ENCODE measurements at regions not wholly inside any gene's neighbourhood (a gene's known extent, or its start where the extent isn't known, plus 50 kb on each side); places are given as distances from the start of the nearest gene placed in this dataset.

DNA sequence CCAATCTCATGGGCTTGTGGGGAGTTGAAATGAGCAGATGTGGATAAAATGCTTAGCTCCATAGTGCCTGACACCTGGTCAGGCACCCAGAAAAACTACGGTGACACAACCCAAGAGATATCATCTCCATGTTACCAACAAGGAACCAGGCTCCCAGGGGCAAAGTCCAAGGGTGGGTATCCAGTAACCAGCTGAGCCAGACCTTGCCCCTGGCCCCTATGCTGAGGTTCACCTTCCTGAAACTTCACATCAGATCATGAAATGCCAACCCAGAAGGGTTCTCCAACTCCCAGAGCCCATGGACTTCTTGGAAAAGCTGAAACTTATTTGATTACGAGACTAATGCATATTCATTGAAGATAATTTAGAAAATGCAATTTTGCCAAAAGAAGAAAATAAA, 141.8 kb upstream of the KCNG1 start:
- Histone ChIP-seq H3K9me3 (peaks cover 2% of the 10 kb centered on the region; the same call in 1 of the 3 replicates), H3K27ac (no peak overlapping the region), H3K4me2 (no peak overlapping the region), H3K4me1 (no peaks in the 10 kb centered on the region), H3K4me3 (no peak overlapping the region)
- ATAC-seq: no peak
- no peak for DNase-seq (ENCODE audit: low read depth in 1 of 2, low spot score in 1 of 2)
- WGBS (ENCODE audit: missing lambda C conversion rate): 54% methylated on average over 2 of the region's 2 CpGs
- ChIA-PET POLR2A (no interaction called here), CTCF (interaction anchor here (0.8 to 1.9 kb wide), 3 partner anchors 10 to 130 kb away, joined by 3 to 4 read pairs (median 3); no protein-coding TSS in a partner anchor)
- TF ChIP-seq FOSB (CRISPR knock-in tag; IDR thresholded peaks at IDR 0.05) (no peak), HEYL (CRISPR knock-in tag; IDR thresholded peaks at IDR 0.05) (no peak), PHF8 (IDR thresholded peaks at IDR 0.05; ENCODE audit: borderline replicate concordance, low read depth) (no peak), EHMT2 (IDR thresholded peaks at IDR 0.05; ENCODE audit: low read depth) (no peak), ZC3H11A (IDR thresholded peaks at IDR 0.05) (no peak), ESRRA (IDR thresholded peaks at IDR 0.05; ENCODE audit: borderline replicate concordance, low read length) (no peak), NR3C1 (IDR thresholded peaks at IDR 0.05) (no peak), POLR2A (IDR thresholded peaks at IDR 0.05; ENCODE audit: low read length) (no peak), JUN (IDR thresholded peaks at IDR 0.05) (no peak), RNF2 (IDR thresholded peaks at IDR 0.05; ENCODE audit: borderline replicate concordance, low read depth) (no peak), RARB (CRISPR knock-in tag; IDR thresholded peaks at IDR 0.05) (no peak), SMC3 (IDR thresholded peaks at IDR 0.05) (no peak), SREBF2 (IDR thresholded peaks at IDR 0.05) (no peak), FOSL2 (IDR thresholded peaks at IDR 0.05) (no peak), FOSL2 (CRISPR knock-in tag; IDR thresholded peaks at IDR 0.05) (no peak)
- TF ChIP-seq, protein P1, sequence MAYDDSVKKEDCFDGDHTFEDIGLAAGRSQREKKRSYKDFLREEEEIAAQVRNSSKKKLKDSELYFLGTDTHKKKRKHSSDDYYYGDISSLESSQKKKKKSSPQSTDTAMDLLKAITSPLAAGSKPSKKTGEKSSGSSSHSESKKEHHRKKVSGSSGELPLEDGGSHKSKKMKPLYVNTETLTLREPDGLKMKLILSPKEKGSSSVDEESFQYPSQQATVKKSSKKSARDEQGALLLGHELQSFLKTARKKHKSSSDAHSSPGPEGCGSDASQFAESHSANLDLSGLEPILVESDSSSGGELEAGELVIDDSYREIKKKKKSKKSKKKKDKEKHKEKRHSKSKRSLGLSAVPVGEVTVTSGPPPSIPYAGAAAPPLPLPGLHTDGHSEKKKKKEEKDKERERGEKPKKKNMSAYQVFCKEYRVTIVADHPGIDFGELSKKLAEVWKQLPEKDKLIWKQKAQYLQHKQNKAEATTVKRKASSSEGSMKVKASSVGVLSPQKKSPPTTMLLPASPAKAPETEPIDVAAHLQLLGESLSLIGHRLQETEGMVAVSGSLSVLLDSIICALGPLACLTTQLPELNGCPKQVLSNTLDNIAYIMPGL (CRISPR knock-in tag; IDR thresholded peaks at IDR 0.05; ENCODE audit: borderline replicate concordance): no peak
- TF ChIP-seq, protein P2, sequence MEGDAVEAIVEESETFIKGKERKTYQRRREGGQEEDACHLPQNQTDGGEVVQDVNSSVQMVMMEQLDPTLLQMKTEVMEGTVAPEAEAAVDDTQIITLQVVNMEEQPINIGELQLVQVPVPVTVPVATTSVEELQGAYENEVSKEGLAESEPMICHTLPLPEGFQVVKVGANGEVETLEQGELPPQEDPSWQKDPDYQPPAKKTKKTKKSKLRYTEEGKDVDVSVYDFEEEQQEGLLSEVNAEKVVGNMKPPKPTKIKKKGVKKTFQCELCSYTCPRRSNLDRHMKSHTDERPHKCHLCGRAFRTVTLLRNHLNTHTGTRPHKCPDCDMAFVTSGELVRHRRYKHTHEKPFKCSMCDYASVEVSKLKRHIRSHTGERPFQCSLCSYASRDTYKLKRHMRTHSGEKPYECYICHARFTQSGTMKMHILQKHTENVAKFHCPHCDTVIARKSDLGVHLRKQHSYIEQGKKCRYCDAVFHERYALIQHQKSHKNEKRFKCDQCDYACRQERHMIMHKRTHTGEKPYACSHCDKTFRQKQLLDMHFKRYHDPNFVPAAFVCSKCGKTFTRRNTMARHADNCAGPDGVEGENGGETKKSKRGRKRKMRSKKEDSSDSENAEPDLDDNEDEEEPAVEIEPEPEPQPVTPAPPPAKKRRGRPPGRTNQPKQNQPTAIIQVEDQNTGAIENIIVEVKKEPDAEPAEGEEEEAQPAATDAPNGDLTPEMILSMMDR (IDR thresholded peaks at IDR 0.05): no peak
- TF ChIP-seq, protein P3, sequence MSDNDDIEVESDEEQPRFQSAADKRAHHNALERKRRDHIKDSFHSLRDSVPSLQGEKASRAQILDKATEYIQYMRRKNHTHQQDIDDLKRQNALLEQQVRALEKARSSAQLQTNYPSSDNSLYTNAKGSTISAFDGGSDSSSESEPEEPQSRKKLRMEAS (IDR thresholded peaks at IDR 0.05): no peak
- TF ChIP-seq, protein P4, sequence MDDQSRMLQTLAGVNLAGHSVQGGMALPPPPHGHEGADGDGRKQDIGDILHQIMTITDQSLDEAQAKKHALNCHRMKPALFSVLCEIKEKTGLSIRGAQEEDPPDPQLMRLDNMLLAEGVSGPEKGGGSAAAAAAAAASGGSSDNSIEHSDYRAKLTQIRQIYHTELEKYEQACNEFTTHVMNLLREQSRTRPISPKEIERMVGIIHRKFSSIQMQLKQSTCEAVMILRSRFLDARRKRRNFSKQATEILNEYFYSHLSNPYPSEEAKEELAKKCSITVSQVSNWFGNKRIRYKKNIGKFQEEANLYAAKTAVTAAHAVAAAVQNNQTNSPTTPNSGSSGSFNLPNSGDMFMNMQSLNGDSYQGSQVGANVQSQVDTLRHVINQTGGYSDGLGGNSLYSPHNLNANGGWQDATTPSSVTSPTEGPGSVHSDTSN (IDR thresholded peaks at IDR 0.05): no peak
- TF ChIP-seq, protein P5, sequence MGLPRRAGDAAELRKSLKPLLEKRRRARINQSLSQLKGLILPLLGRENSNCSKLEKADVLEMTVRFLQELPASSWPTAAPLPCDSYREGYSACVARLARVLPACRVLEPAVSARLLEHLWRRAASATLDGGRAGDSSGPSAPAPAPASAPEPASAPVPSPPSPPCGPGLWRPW (IDR thresholded peaks at IDR 0.05): no peak
- FAIRE-seq: no peak

DNA sequence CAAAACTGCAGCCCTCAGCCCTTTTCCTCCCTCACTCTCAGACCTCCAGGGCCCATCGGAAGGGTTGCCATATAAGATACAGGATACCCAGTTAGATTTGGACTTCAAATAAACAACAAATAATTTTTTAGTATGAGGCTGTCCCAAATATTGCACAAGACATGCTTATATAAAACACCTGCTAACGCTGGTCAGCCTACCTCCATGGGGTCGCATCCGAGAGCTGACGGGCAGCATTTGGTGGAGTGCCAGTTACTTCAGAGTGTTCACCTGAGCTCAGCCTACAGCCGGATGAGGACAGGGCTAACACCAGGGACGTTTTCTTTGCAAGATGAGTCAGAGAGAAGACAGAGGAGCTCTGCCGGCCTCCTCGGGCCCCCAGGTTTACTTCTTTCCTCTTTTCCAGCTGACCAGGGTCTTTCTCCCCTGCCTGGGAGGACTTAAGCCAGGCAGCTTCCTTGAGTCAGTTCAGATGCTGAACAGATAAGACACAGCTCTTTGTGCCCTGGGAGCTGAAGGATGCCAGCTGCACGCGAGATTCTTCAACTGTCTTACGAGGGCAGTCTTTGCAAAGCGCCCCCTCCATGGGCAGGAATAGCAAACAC, 141.2 kb upstream of the KCNG1 start:
- POLR2A ChIA-PET: no interaction called here
- no peak for TF ChIP-seq RFX5 (IDR thresholded peaks at IDR 0.05)
- TF ChIP-seq CEBPB (IDR thresholded peaks at IDR 0.05): no peak
- TF ChIP-seq FOSB (CRISPR knock-in tag; IDR thresholded peaks at IDR 0.05): no peak
- TF ChIP-seq NFE2L2 (conservative IDR thresholded peaks at IDR 0.05; ENCODE audit: low read length): no peak
- TF ChIP-seq, protein P6, sequence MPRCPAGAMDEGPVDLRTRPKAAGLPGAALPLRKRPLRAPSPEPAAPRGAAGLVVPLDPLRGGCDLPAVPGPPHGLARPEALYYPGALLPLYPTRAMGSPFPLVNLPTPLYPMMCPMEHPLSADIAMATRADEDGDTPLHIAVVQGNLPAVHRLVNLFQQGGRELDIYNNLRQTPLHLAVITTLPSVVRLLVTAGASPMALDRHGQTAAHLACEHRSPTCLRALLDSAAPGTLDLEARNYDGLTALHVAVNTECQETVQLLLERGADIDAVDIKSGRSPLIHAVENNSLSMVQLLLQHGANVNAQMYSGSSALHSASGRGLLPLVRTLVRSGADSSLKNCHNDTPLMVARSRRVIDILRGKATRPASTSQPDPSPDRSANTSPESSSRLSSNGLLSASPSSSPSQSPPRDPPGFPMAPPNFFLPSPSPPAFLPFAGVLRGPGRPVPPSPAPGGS (IDR thresholded peaks at IDR 0.05): no peak
- no peak for TF ChIP-seq KDM5A (IDR thresholded peaks at IDR 0.05)
- TF ChIP-seq NR3C1 (IDR thresholded peaks at IDR 0.05): no peak
- TF ChIP-seq GATA3 (IDR thresholded peaks at IDR 0.05; ENCODE audit: borderline replicate concordance): no peak
- no peak for TF ChIP-seq POLR2AphosphoS2 (conservative IDR thresholded peaks at IDR 0.05; ENCODE audit: low read length)
- TF ChIP-seq NPAS2 (CRISPR knock-in tag; IDR thresholded peaks at IDR 0.05; ENCODE audit: borderline replicate concordance): no peak
- TF ChIP-seq, protein P7, sequence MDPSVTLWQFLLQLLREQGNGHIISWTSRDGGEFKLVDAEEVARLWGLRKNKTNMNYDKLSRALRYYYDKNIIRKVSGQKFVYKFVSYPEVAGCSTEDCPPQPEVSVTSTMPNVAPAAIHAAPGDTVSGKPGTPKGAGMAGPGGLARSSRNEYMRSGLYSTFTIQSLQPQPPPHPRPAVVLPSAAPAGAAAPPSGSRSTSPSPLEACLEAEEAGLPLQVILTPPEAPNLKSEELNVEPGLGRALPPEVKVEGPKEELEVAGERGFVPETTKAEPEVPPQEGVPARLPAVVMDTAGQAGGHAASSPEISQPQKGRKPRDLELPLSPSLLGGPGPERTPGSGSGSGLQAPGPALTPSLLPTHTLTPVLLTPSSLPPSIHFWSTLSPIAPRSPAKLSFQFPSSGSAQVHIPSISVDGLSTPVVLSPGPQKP (IDR thresholded peaks at IDR 0.05; ENCODE audit: low read depth, low read length): no peak
- TF ChIP-seq TP53 (CRISPR knock-in tag; IDR thresholded peaks at IDR 0.05): no peak
- TF ChIP-seq FOXS1 (CRISPR knock-in tag; IDR thresholded peaks at IDR 0.05): no peak

More for the DNA sequence above, 141.2 kb upstream of the KCNG1 start:
- ATAC-seq (no peak), FAIRE-seq (no peak), DNase-seq (ENCODE audit: low read depth in 1 of 2, low spot score in 1 of 2) (no peak)
- no peaks in the 10 kb centered on the region for H3K9me3 ChIP-seq
- no peaks in the 10 kb centered on the region for H3K4me1 ChIP-seq
- no peak overlapping the region for H3K27ac ChIP-seq
- CTCF ChIA-PET: interaction anchor here (0.8 to 1.9 kb wide), 3 partner anchors 10 to 130 kb away, joined by 3 to 4 read pairs (median 3); no protein-coding TSS in a partner anchor
- H3K4me2 ChIP-seq: no peak overlapping the region
- WGBS (ENCODE audit: missing lambda C conversion rate): 52% methylated on average over 13 of the region's 13 CpGs
- no peak overlapping the region for H3K4me3 ChIP-seq
